ENCODE measurements at regions not wholly inside any gene's neighbourhood (a gene's known extent, or its start where the extent isn't known, plus 50 kb on each side); places are given as distances from the start of the nearest gene placed in this dataset.
"Not testable (repeated sequence)": the region's sequence is repeated elsewhere in the genome, so short reads cannot be mapped to it uniquely, and the experiment has no call there.

GRCh38 chr1:79151006-79151796, 144.7 kb upstream of the ADGRL4 start:
- no TSS peak for BruUV-seq (replicated peaks)
- no peaks in the 10 kb centered on the region for H3K79me2 ChIP-seq (ENCODE audit: insufficient read depth, low read depth, low read length)

GRCh38 chr1:79150576-79150975, 144.0 kb upstream of the ADGRL4 start:
- DNase-seq (ENCODE audit: low spot score), result no peak
- BruUV-seq (replicated peaks), result no TSS peak
- H3K9me2 ChIP-seq (ENCODE audit: insufficient read depth, low read length), result no peaks in the 10 kb centered on the region
- intact Hi-C loops (cut with micrococcal nuclease; ENCODE audit: unreplicated experiment), result no loop called here
- H3K4me1 ChIP-seq (ENCODE audit: insufficient read depth, low read length, poor library complexity, severe bottlenecking), result no peaks in the 10 kb centered on the region
- H3K4me3 ChIP-seq (ENCODE audit: low read depth, low read length, poor library complexity, severe bottlenecking), result no peak overlapping the region
- CTCF ChIA-PET (ENCODE audit: unreplicated experiment), result no interaction called here
- H3K79me2 ChIP-seq (ENCODE audit: insufficient read depth, low read depth, low read length), result no peaks in the 10 kb centered on the region
- no peak overlapping the region for H3K27ac ChIP-seq (ENCODE audit: low read depth, low read length, poor library complexity, severe bottlenecking)
- H4K20me1 ChIP-seq (ENCODE audit: insufficient read depth, low read length), result no peaks in the 10 kb centered on the region
- TF ChIP-seq EZH2phosphoT487 (IDR thresholded peaks at IDR 0.05; ENCODE audit: borderline replicate concordance, low read depth, low read length) (no peak), CTCF (conservative IDR thresholded peaks at IDR 0.05; ENCODE audit: low read length) (no peak)
- no peak overlapping the region for H3K4me2 ChIP-seq (ENCODE audit: low read length)
- H2AFZ ChIP-seq (ENCODE audit: low read length), result no peak overlapping the region
- H3K36me3 ChIP-seq (ENCODE audit: insufficient read depth, low read length), result no peaks in the 10 kb centered on the region
- POLR2A ChIA-PET, result interaction anchor here (1.1 kb wide), 1 partner anchor 9 kb away, joined by 3 read pairs; no protein-coding TSS in a partner anchor
- no peaks in the 10 kb centered on the region for H3K9me3 ChIP-seq (ENCODE audit: low read length)

More at GRCh38 chr1:79151006-79151796, 144.7 kb upstream of the ADGRL4 start:
- H3K36me3 ChIP-seq (ENCODE audit: insufficient read depth, low read length), result no peaks in the 10 kb centered on the region
- ChIA-PET POLR2A (no interaction called here), CTCF (ENCODE audit: unreplicated experiment) (no interaction called here)
- no peak overlapping the region for H3K4me2 ChIP-seq (ENCODE audit: low read length)
- no peak for TF ChIP-seq CTCF (conservative IDR thresholded peaks at IDR 0.05; ENCODE audit: low read length)
- TF ChIP-seq EZH2phosphoT487 (IDR thresholded peaks at IDR 0.05; ENCODE audit: borderline replicate concordance, low read depth, low read length), result no peak
- no peak overlapping the region for H3K27ac ChIP-seq (ENCODE audit: low read depth, low read length, poor library complexity, severe bottlenecking)
- H3K4me1 ChIP-seq (ENCODE audit: insufficient read depth, low read length, poor library complexity, severe bottlenecking), result no peaks in the 10 kb centered on the region
- DNase-seq (ENCODE audit: low spot score), result no peak
- H2AFZ ChIP-seq (ENCODE audit: low read length), result no peak overlapping the region
- intact Hi-C loops (cut with micrococcal nuclease; ENCODE audit: unreplicated experiment), result no loop called here
- no peaks in the 10 kb centered on the region for H3K9me2 ChIP-seq (ENCODE audit: insufficient read depth, low read length)
- H3K9me3 ChIP-seq (ENCODE audit: low read length), result no peaks in the 10 kb centered on the region
- H3K4me3 ChIP-seq (ENCODE audit: low read depth, low read length, poor library complexity, severe bottlenecking), result no peak overlapping the region
- no peaks in the 10 kb centered on the region for H4K20me1 ChIP-seq (ENCODE audit: insufficient read depth, low read length)

- H4K20me1 ChIP-seq (ENCODE audit: insufficient read depth, low read length); CTCF ChIA-PET (ENCODE audit: unreplicated experiment); H3K9me3 ChIP-seq (ENCODE audit: low read length); H3K79me2 ChIP-seq (ENCODE audit: insufficient read depth, low read depth, low read length); H3K9me2 ChIP-seq (ENCODE audit: insufficient read depth, low read length); H3K4me3 ChIP-seq (ENCODE audit: low read depth, low read length, poor library complexity, severe bottlenecking); intact Hi-C loops (cut with micrococcal nuclease; ENCODE audit: unreplicated experiment); DNase-seq (ENCODE audit: low spot score); H3K4me2 ChIP-seq (ENCODE audit: low read length); POLR2A ChIA-PET; H3K27ac ChIP-seq (ENCODE audit: low read depth, low read length, poor library complexity, severe bottlenecking); BruUV-seq (replicated peaks); H3K36me3 ChIP-seq (ENCODE audit: insufficient read depth, low read length); H2AFZ ChIP-seq (ENCODE audit: low read length); H3K4me1 ChIP-seq (ENCODE audit: insufficient read depth, low read length, poor library complexity, severe bottlenecking): not testable (repeated sequence)
Measured at GRCh38 chr1:79138227-79138626, 131.7 kb upstream of the ADGRL4 start.
